Right renal cortex interstitium (tissue), 3 donors: ENCODE measurements at regions not wholly inside any gene's neighbourhood (a gene's known extent, or its start where the extent isn't known, plus 50 kb on each side); places are given as distances from the start of the nearest gene placed in this dataset.

Experiments used
- DNase-seq, 3 donors: peaks; one replicate each; pipeline ENCODE4 v3.0.0-alpha.2; 2013; ENCODE audit warnings: low read depth in 3 of 3, low spot score in 2 of 3

DNA sequence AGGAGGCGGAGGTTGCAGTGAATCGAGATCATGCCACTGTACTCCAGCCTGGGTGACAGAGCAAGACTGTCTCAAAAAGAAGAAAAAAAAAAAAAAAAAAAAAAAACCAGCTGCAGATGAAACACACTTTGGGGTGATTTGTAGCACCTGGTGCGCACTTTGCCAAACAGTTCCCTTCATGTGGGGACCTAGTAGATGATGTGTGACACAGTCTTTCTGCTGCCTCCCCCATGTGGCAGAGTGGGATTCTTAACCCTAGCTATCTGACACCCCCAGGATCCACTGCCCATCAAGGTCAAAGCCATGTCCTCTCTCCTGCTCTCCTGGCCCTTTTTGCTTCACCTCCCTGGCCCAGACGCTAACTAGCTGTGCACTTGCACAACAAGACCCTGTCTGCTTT is 52.1 kb upstream of the PDZD8 start:
- DNase-seq, result no peak

DNA sequence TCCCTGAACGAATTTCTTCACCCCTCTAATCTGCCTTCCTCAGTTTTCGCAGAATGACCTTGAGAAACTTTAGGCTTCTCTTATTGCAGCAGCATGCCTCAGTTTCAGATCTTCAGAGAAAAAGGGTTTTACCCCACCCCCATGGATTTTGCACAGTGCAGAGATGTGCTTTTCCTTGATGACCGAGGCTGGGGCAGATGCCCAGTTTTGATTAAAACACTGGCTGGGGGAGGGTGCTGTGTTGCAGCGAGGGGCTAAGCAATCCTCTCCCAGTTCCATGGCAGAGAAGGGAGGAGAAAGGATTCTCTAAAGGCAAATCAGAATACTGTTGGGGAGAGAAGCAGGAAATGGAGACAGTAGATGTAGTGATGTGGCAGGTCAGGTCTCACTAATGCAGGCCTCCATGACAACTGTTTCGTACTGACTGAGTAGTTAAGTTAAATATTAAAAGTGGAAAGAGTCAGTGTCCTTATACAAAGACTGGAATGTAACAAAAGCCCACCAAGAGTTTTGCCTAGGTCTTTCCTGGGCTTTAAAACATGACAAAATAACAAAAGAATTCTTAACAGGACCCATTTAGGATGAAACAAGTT is 50.8 kb upstream of the PDZD8 start:
- DNase-seq, result no peak

DNA sequence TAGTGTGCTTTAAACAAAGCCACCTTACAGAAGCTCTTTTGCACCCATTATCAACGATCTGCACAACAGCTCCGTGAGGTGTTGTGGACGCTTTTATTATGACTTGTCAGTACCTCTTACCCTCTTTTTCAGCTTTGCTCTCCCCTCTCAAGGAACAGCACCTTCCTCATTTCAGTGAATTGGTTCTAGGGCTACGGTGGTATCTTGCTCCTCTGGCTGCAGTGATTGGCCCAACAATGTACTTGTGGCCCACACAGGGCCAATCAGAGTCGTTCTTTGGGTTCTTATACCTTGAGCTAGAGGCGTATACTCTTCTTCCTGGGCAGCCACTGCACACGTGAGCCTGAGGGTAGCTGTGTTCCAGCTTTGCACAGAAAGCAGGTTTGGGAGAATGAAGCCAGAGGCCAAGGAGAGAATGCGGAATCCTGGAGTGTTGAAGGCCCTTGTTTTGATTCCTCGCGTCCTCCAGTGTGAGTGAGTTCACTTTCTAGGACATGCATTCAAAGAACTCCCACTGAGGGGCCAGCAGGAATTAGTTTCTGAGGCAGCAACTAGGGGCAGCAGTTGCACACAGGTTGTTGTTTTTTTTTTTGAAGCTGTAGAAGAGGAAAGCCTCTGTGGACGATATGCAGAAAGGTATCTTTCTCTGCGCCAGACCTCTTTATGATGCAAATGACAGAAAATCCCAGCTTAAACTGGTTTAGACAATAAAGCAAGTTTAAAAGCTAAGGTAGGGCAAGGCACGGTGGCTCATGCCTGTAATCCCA is 49.8 kb upstream of the PDZD8 start:
- DNase-seq, result no peak
